ENCODE measurements at regions not wholly inside any gene's neighbourhood (a gene's known extent, or its start where the extent isn't known, plus 50 kb on each side); places are given as distances from the start of the nearest gene placed in this dataset.
"Not testable (repeated sequence)": the region's sequence is repeated elsewhere in the genome, so short reads cannot be mapped to it uniquely, and the experiment has no call there.

DNA sequence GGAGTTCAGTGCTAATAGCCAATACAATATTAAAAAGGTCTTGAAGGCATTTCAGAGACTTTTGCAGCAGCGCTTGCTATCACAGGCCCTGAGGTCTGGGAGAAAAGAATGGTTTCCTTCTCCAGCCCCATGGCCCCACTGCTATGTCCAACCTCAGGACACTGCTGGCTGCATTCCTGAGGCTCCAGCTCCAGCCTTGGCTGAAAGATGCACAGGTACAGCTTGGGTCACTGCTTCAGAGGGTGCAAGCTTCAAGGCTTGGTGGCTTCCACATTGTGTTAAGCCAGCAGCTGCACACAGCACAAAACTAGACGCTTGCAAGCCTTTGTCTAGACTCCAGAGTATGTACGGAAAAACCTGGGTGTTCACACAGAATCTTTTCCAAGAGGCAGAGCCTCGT lies 589.2 kb downstream of the CWH43 start:
- H3K9ac ChIP-seq (ENCODE audit: insufficient read depth in 1 of 2, low read depth in 2 of 2, low read length in 2 of 2); DNase-seq (ENCODE audit: extremely low read depth in 1 of 4, low spot score in 3 of 4); BruUV-seq (replicated peaks); H3K9me1 ChIP-seq (ENCODE audit: control insufficient read depth, insufficient read depth, low read length); CTCF ChIA-PET (ENCODE audit: low intra/inter-chr PET ratio); H4K20me1 ChIP-seq (replicated peaks; ENCODE audit: control insufficient read depth, insufficient read depth, low read length); H3K4me1 ChIP-seq (replicated peaks in 1 of 2; ENCODE audit: control insufficient read depth in 2 of 2, insufficient read depth in 2 of 2, low read length in 2 of 2); H3K9me3 ChIP-seq (replicated peaks; ENCODE audit: control insufficient read depth, insufficient read depth, low read depth, low read length); H2AFZ ChIP-seq (ENCODE audit: low read depth, low read length); H3K79me2 ChIP-seq (ENCODE audit: control insufficient read depth, insufficient read depth, low read length); H3K4me2 ChIP-seq (ENCODE audit: insufficient read depth, low read length); intact Hi-C loops (cut with micrococcal nuclease); H3K36me3 ChIP-seq (ENCODE audit: control insufficient read depth, insufficient read depth, low read length); H3K27ac ChIP-seq (ENCODE audit: extremely low read depth, low read depth, low read length); ATAC-seq; H3K4me3 ChIP-seq; FAIRE-seq; H3K27me3 ChIP-seq (ENCODE audit: control insufficient read depth in 2 of 2, insufficient read depth in 2 of 2, low read length in 2 of 2): not testable (repeated sequence)
- POLR2A ChIA-PET: interaction anchor here (0.7 kb wide), 1 partner anchor 358 kb away, joined by 3 read pairs; no protein-coding TSS in a partner anchor
- WGBS (ENCODE audit: insufficient coverage, low coverage, missing lambda C conversion rate): 44% methylated on average over 4 of the region's 4 CpGs
- in situ Hi-C loops (cut with MboI): loop anchor here (10.0 kb wide), 1 partner anchor 60 kb away; no protein-coding TSS in a partner anchor

DNA sequence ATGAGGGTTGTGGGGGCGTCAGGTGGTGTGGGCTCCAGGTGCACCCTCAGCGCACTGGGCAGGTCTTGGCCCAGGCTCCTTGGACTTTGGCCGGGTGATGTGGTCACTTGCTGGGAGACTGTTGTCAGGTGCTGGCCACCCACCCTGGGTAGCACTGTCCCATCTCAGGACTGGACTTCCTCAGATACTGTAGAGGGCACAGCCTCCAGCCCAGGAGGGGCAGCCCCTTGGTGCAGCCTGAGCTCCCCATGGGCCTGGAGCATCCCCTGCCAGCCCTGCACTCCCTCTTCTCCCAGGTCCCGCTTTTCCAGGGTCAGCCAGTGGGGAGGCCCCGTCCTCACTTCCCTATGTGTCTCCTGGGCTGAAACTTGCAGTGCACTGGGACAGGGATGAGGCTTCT lies 592.3 kb downstream of the CWH43 start:
- not testable (repeated sequence) for FAIRE-seq

DNA sequence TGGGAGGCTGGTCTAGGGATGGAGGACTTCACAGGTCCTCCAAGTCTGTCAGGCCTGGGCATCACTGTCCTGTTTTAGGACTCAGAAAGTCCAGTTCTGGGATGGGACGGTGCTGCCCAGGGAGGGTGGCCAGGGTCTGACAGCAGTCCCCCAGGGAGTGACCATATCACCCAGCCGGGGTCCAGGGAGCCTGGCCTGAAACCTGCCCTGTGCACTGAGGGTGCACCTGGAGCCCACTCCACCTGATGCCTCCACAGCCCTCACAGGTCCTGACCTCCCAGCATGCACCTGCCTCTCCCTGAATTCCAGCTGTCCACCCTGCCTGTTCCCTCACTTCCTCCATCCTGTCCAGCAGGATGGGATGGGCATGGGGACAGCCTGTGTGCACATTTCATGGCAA lies 592.8 kb downstream of the CWH43 start:
- FAIRE-seq; H3K27ac ChIP-seq (ENCODE audit: extremely low read depth, low read depth, low read length); H4K20me1 ChIP-seq (replicated peaks; ENCODE audit: control insufficient read depth, insufficient read depth, low read length): not testable (repeated sequence)

More for the DNA sequence above, 592.3 kb downstream of the CWH43 start:
- H3K79me2 ChIP-seq (ENCODE audit: control insufficient read depth, insufficient read depth, low read length); H3K4me1 ChIP-seq (replicated peaks in 1 of 2; ENCODE audit: control insufficient read depth in 2 of 2, insufficient read depth in 2 of 2, low read length in 2 of 2); H3K27ac ChIP-seq (ENCODE audit: extremely low read depth, low read depth, low read length); CTCF ChIA-PET (ENCODE audit: low intra/inter-chr PET ratio); H3K9me1 ChIP-seq (ENCODE audit: control insufficient read depth, insufficient read depth, low read length); intact Hi-C loops (cut with micrococcal nuclease); H3K9me3 ChIP-seq (replicated peaks; ENCODE audit: control insufficient read depth, insufficient read depth, low read depth, low read length); POLR2A ChIA-PET; H3K9ac ChIP-seq (ENCODE audit: insufficient read depth in 1 of 2, low read depth in 2 of 2, low read length in 2 of 2); H2AFZ ChIP-seq (ENCODE audit: low read depth, low read length); H3K36me3 ChIP-seq (ENCODE audit: control insufficient read depth, insufficient read depth, low read length); DNase-seq (ENCODE audit: extremely low read depth in 1 of 4, low spot score in 3 of 4); H3K4me3 ChIP-seq; H4K20me1 ChIP-seq (replicated peaks; ENCODE audit: control insufficient read depth, insufficient read depth, low read length); ATAC-seq; BruUV-seq (replicated peaks); H3K27me3 ChIP-seq (ENCODE audit: control insufficient read depth in 2 of 2, insufficient read depth in 2 of 2, low read length in 2 of 2); H3K4me2 ChIP-seq (ENCODE audit: insufficient read depth, low read length): not testable (repeated sequence)
- WGBS (ENCODE audit: insufficient coverage, low coverage, missing lambda C conversion rate): 34% methylated on average over 3 of the region's 5 CpGs
- in situ Hi-C loops (cut with MboI): loop anchor here (10.0 kb wide), 1 partner anchor 64 kb away; no protein-coding TSS in a partner anchor

DNA sequence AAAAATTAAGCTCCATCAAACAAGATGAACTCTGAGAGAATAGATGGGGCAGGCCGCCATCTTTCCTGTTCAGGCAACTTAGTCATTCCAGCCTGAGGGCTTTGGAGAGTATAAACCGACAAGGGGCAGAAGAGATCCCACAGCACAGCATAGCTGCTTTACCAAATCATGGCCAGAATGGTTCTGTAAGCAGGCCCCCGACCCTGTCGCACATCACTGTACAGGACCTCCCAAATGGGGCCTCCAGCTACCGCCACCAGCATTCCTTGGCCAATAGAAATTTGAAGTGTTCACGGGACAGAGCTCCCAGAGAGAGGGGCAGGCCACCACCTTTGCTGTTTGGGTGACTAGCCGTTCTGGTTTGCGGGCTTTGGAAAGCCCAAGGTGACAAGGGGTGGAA lies 594.1 kb downstream of the CWH43 start:
- H3K79me2 ChIP-seq (ENCODE audit: control insufficient read depth, insufficient read depth, low read length); H3K27ac ChIP-seq (ENCODE audit: extremely low read depth, low read depth, low read length); DNase-seq (ENCODE audit: extremely low read depth in 1 of 4, low spot score in 3 of 4); BruUV-seq (replicated peaks); H3K9ac ChIP-seq (ENCODE audit: insufficient read depth in 1 of 2, low read depth in 2 of 2, low read length in 2 of 2); H3K9me1 ChIP-seq (ENCODE audit: control insufficient read depth, insufficient read depth, low read length); CTCF ChIA-PET (ENCODE audit: low intra/inter-chr PET ratio); H3K36me3 ChIP-seq (ENCODE audit: control insufficient read depth, insufficient read depth, low read length); H3K4me1 ChIP-seq (replicated peaks in 1 of 2; ENCODE audit: control insufficient read depth in 2 of 2, insufficient read depth in 2 of 2, low read length in 2 of 2); in situ Hi-C loops (cut with MboI); intact Hi-C loops (cut with micrococcal nuclease); H4K20me1 ChIP-seq (replicated peaks; ENCODE audit: control insufficient read depth, insufficient read depth, low read length); H3K4me2 ChIP-seq (ENCODE audit: insufficient read depth, low read length); H3K4me3 ChIP-seq; H3K27me3 ChIP-seq (ENCODE audit: control insufficient read depth in 2 of 2, insufficient read depth in 2 of 2, low read length in 2 of 2); FAIRE-seq; H2AFZ ChIP-seq (ENCODE audit: low read depth, low read length); ATAC-seq; POLR2A ChIA-PET; H3K9me3 ChIP-seq (replicated peaks; ENCODE audit: control insufficient read depth, insufficient read depth, low read depth, low read length): not testable (repeated sequence)
- WGBS (ENCODE audit: insufficient coverage, low coverage, missing lambda C conversion rate): 25% methylated on average over 3 of the region's 8 CpGs

More for the DNA sequence above, 592.8 kb downstream of the CWH43 start:
- H3K79me2 ChIP-seq (ENCODE audit: control insufficient read depth, insufficient read depth, low read length); BruUV-seq (replicated peaks); H3K4me3 ChIP-seq; H3K27me3 ChIP-seq (ENCODE audit: control insufficient read depth in 2 of 2, insufficient read depth in 2 of 2, low read length in 2 of 2); ATAC-seq; H3K9ac ChIP-seq (ENCODE audit: insufficient read depth in 1 of 2, low read depth in 2 of 2, low read length in 2 of 2); intact Hi-C loops (cut with micrococcal nuclease); H3K9me3 ChIP-seq (replicated peaks; ENCODE audit: control insufficient read depth, insufficient read depth, low read depth, low read length); DNase-seq (ENCODE audit: extremely low read depth in 1 of 4, low spot score in 3 of 4); H3K9me1 ChIP-seq (ENCODE audit: control insufficient read depth, insufficient read depth, low read length); H3K4me2 ChIP-seq (ENCODE audit: insufficient read depth, low read length); H3K4me1 ChIP-seq (replicated peaks in 1 of 2; ENCODE audit: control insufficient read depth in 2 of 2, insufficient read depth in 2 of 2, low read length in 2 of 2); H2AFZ ChIP-seq (ENCODE audit: low read depth, low read length); POLR2A ChIA-PET; CTCF ChIA-PET (ENCODE audit: low intra/inter-chr PET ratio); H3K36me3 ChIP-seq (ENCODE audit: control insufficient read depth, insufficient read depth, low read length): not testable (repeated sequence)
- in situ Hi-C loops (cut with MboI): loop anchor here (10.0 kb wide), 1 partner anchor 64 kb away; no protein-coding TSS in a partner anchor
- 38% methylated on average over 2 of the region's 2 CpGs for WGBS (ENCODE audit: insufficient coverage, low coverage, missing lambda C conversion rate)

Data from K562 (cell line).